Epithelial cell of esophagus (primary cell): ENCODE measurements at regions not wholly inside any gene's neighbourhood (a gene's known extent, or its start where the extent isn't known, plus 50 kb on each side); places are given as distances from the start of the nearest gene placed in this dataset.
A peak's percentile ranks its signal among the peaks of the same experiment; 100 is the strongest.

Source experiments
- DNase-seq: peaks from one replicate; pipeline ENCODE4 v3.0.0; 2010; ENCODE audit warnings: low read depth
- H3K4me3 ChIP-seq: 2 replicates; pipeline ENCODE4 v1.5.1; 2011; ENCODE audit warnings: mild to moderate bottlenecking, low read length, control low read depth
- CTCF ChIP-seq: IDR thresholded peaks from 2 replicates; pipeline ENCODE4 v1.5.1; 2011; ENCODE audit warnings: low read depth, mild to moderate bottlenecking, low read length, control low read depth, inconsistent platforms; ENCODE audit not compliant: insufficient read depth; ENCODE audit errors: missing control alignments

GRCh38 chr6:103983860-103984259 lies 875.9 kb downstream of the HACE1 start:
- DNase-seq, result peak; percentile 5
- no peak for TF ChIP-seq CTCF
- no peak overlapping the region for H3K4me3 ChIP-seq

GRCh38 chr6:103983011-103983410 lies 876.7 kb downstream of the HACE1 start:
- TF ChIP-seq CTCF, result no peak
- H3K4me3 ChIP-seq, result no peak overlapping the region
- no peak for DNase-seq

GRCh38 chr6:103982574-103982973 lies 877.1 kb downstream of the HACE1 start:
- DNase-seq, result no peak
- H3K4me3 ChIP-seq, result no peak overlapping the region
- no peak for TF ChIP-seq CTCF

- TF ChIP-seq CTCF, result no peak
- no peak for DNase-seq
- no peak overlapping the region for H3K4me3 ChIP-seq
Measured at GRCh38 chr6:103979308-103979707, 880.4 kb downstream of the HACE1 start.

- DNase-seq, result no peak
- no peak for TF ChIP-seq CTCF
- no peak overlapping the region for H3K4me3 ChIP-seq
Measured at GRCh38 chr6:103937389-103937788, 922.3 kb downstream of the HACE1 start.

- no peak for DNase-seq
- no peak overlapping the region for H3K4me3 ChIP-seq
- no peak for TF ChIP-seq CTCF
Measured at GRCh38 chr6:103925317-103925716, 934.4 kb downstream of the HACE1 start.

- no peak for DNase-seq
- no peak for TF ChIP-seq CTCF
- no peak overlapping the region for H3K4me3 ChIP-seq
Measured at GRCh38 chr6:103910018-103910417, 949.7 kb downstream of the HACE1 start.
